HG03064 (cell line): ENCODE measurements at regions not wholly inside any gene's neighbourhood (a gene's known extent, or its start where the extent isn't known, plus 50 kb on each side); places are given as distances from the start of the nearest gene placed in this dataset.

Experiments
- ATAC-seq: cut with Tn5 transposase; IDR thresholded peaks from one replicate; pipeline ENCODE4 v1.9.1; 2021; ENCODE audit warnings: low read depth; ENCODE audit not compliant: unreplicated experiment

- no peak for ATAC-seq
These were observed 51.1 kb downstream of the GARRE1 start for GRCh38 chr19:34305221-34306083.

DNA sequence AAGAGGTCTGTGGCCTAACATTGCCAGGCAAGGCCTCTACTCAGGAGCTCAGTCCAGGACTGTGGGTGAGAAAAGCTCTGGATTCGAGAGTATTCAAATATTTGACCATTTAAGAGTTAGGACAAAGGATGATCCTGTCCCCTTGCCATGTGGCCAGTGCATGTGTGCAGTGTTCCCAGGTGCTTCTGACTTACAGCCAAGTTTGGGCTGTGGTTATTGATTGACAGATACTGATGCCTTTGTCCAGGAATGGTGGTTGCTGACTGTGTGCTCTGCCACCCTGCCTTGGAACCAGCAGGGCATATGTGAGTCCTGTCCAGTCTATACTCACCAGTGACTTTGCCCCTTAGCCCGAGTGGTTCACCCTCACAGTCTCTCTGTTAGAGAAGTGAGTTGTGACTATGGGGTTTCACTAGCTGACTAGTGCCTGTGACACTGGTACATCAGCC is 51.9 kb downstream of the GARRE1 start:
- no peak for ATAC-seq

DNA sequence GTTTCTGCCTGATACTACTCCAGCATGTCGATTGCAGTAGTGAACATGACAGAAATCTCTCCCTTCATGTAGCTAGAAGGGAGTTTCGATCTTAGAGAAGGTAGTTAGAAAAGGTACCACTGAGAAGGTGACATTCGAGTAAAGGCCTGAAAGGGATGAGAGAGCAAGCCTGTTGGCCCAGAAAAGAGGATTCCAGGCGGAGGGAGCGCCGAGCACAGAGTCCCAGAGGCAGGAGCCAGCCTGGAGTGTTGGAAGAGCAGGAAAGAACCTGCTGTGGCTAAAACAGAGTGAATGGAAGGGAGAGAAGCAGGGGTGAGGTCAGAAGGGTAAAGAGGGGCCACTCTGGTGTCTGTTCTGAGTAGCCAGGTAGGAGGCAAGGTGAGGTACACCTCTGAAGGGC is 52.5 kb downstream of the GARRE1 start:
- no peak for ATAC-seq

DNA sequence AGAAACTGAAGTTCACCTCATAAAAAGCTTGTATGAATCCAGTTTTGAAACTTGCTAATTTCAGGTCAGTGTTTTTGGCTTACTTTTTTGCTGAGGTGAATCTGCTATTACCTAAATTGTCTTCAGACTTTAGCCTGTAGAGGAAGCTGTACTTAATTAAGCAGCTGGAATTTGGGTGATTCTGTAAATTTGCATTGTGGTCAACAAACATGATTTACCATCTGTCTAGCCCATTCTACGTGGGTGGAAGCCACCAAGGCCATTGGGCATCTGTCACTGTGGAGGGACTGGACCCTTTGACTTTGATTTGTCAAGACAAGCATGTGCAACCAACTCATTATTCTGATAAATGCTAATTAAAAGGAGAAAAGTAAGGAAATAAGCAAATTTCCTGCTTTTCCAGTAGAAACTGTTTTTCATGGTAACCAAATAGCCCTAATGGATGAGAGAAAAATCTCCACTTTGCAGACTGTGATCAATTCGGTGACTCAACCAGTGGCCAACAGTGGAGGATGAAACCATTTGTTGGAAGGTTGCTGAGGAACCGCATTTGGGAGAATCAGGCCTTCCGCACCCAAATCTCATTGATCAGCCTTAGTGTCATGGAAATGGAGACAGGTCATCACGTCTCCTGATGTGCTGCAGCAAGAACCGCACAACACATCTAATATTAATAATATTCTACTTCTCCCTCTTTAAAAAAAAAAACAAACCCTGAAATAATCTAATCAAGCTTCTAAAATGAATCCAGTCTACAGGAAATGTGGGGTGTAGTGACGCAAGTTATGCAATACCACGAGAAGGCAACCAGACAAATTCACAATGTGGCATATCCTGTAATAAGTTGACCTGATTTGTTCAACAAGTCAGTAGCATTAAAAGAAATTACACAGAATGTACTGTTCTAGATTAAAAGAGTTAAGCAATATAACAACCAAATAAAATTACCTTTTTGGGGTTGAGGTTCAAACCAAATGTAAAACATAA is 54.3 kb downstream of the GARRE1 start:
- ATAC-seq = no peak

- ATAC-seq = no peak
These were observed 55.2 kb downstream of the GARRE1 start for GRCh38 chr19:34309368-34310138.

DNA sequence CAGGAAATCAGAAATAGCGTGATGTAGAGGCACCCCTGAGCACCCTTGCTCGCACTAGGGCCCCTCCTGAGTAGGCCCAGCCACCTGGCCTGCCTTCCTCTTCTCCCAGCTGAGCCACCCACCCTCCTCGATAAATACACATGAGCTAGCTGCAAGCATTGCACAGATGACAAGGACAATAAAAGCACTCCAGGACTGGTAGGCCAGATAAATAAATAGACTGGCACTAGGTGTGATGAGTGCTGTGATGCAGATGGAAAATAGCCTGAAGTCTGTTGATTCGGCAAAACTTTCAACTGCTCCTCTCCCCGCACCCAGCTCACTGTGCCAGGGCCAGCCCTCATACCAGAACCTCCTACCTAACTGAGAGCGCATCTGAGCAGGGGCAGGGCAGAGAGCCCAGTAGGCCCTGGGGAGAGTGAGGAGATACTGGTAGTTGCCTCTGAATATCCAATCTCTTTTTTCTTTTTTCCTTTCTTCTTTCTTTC is 54.5 kb upstream of the GPI start:
- no peak for ATAC-seq

GRCh38 chr19:34313188-34313587 is 51.8 kb upstream of the GPI start:
- ATAC-seq = no peak

GRCh38 chr19:34314437-34315313 is 50.3 kb upstream of the GPI start:
- peak; percentile 85 for ATAC-seq
